ENCODE measurements at regions not wholly inside any gene's neighbourhood (a gene's known extent, or its start where the extent isn't known, plus 50 kb on each side); places are given as distances from the start of the nearest gene placed in this dataset.

- no peak for DNase-seq
Measured at GRCh38 chr2:150309311-150310080, 178.0 kb downstream of the RND3 start.

GRCh38 chr2:150307258-150307657 lies 180.2 kb downstream of the RND3 start:
- DNase-seq, result no peak

- no peak for DNase-seq
Measured at GRCh38 chr2:150303281-150303680, 184.2 kb downstream of the RND3 start.

GRCh38 chr2:150298571-150299305 lies 188.7 kb downstream of the RND3 start:
- no peak for DNase-seq

- peak; percentile 12 for DNase-seq
Measured at GRCh38 chr2:150296770-150297546, 190.5 kb downstream of the RND3 start.

GRCh38 chr2:150295544-150295943 lies 191.9 kb downstream of the RND3 start:
- no peak for DNase-seq

- no peak for DNase-seq
Measured at GRCh38 chr2:150293771-150294170, 193.7 kb downstream of the RND3 start.

GRCh38 chr2:150292807-150293206 lies 194.7 kb downstream of the RND3 start:
- peak; percentile 69 for DNase-seq

- DNase-seq, result no peak
Measured at GRCh38 chr2:150292192-150292591, 195.3 kb downstream of the RND3 start.

- DNase-seq, result no peak
Measured at GRCh38 chr2:150286730-150287362, 200.6 kb downstream of the RND3 start.

GRCh38 chr2:150284116-150284515 lies 203.4 kb downstream of the RND3 start:
- DNase-seq, result no peak

- DNase-seq, result peak; percentile 77
Measured at GRCh38 chr2:150282771-150283371, 204.6 kb downstream of the RND3 start.

- DNase-seq, result peak; percentile 14
Measured at GRCh38 chr2:150282357-150282756, 205.1 kb downstream of the RND3 start.

- DNase-seq, result peak; percentile 94
Measured at GRCh38 chr2:150280231-150280630, 207.2 kb downstream of the RND3 start.

GRCh38 chr2:150279686-150280085 lies 207.8 kb downstream of the RND3 start:
- DNase-seq, result no peak

GRCh38 chr2:150276737-150277136 lies 210.7 kb downstream of the RND3 start:
- DNase-seq, result no peak

GRCh38 chr2:150274108-150274507 lies 213.4 kb downstream of the RND3 start:
- peak; percentile 35 for DNase-seq

- DNase-seq, result peak; percentile 94
Measured at GRCh38 chr2:150271952-150272802, 215.3 kb downstream of the RND3 start.

- DNase-seq, result no peak
Measured at GRCh38 chr2:150267651-150268415, 219.6 kb downstream of the RND3 start.

GRCh38 chr2:150266931-150267330 lies 220.5 kb downstream of the RND3 start:
- no peak for DNase-seq

- DNase-seq, result no peak
Measured at GRCh38 chr2:150264442-150264841, 223.0 kb downstream of the RND3 start.
